ENCODE measurements at regions not wholly inside any gene's neighbourhood (a gene's known extent, or its start where the extent isn't known, plus 50 kb on each side); places are given as distances from the start of the nearest gene placed in this dataset.

DNA sequence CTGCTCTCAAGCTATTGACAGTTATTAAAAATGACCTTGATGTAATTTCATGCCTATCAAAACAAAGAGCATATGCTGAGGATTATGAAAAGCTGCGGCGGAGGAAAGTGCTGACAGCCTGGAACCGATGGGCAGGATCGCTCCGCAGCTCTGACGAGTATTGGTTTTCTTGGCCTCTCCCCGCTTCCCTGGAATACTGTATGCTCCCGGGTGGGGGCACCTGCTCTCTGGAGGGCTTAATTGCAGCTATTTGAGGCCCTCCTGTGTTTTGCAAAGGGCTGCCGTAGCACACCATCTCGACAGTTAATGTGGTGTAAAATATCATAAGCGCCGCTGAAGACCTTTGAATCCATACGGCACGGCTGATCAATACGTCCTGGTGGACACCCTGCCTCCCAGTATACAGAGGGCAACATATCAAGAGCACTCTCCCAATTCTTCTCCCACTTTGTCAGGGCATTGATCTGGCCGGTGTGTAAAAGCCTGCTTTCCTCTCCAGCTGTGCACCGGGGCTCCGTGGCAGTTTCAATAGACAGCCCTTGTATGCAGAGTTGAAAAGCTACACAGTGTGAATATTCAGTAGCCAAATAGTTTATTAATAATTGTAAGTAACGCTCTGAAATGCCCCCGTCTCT, 662.4 kb downstream of the GALR1 start:
- no peak for DNase-seq (ENCODE audit: low read depth)

GRCh38 chr18:77918730-77919129, 669.1 kb downstream of the GALR1 start:
- DNase-seq (ENCODE audit: low read depth), result no peak

- no peak for DNase-seq (ENCODE audit: low read depth)
Observed at GRCh38 chr18:77919923-77920322, 670.3 kb downstream of the GALR1 start.

GRCh38 chr18:77935342-77935741, 685.7 kb downstream of the GALR1 start:
- DNase-seq (ENCODE audit: low read depth), result no peak

DNA sequence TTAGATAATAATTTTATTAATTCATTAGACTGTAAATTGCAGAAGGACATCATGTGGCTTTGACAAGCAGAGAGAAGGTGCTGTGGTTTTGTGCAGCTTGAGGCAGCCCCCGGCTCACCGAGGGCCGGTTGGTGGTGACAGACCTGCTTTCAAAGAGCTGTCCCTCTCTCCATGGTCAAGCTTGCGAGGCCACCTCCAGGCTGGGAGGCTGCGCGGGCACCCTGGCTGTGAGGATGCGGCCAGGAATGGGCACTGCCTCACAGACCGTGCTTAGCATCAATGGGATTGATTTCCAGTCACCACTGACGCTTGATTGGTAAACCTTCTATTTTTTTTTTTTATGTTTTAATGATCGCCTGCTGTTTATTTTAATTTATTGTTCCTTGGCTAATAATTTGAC, 690.9 kb downstream of the GALR1 start:
- DNase-seq (ENCODE audit: low read depth), result no peak

DNA sequence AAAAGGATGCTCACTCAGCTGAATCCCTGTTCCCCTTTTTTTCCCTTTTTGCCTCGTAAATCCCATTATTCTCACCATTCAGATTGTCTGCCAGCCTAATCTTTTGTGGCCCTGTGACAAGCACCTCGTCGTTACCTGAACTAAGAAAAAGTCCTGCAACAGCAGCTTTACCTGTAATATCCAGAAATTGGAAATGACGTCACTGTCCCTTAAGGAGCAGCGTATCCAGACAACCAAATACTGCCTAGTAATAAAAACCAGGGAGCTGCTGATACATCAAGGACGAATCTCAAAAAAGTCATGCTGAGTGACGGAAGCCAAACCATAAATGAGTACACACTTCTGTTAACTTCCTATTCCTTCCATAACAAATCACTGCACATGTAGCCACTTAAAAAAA, 694.9 kb downstream of the GALR1 start:
- no peak for DNase-seq (ENCODE audit: low read depth)

DNA sequence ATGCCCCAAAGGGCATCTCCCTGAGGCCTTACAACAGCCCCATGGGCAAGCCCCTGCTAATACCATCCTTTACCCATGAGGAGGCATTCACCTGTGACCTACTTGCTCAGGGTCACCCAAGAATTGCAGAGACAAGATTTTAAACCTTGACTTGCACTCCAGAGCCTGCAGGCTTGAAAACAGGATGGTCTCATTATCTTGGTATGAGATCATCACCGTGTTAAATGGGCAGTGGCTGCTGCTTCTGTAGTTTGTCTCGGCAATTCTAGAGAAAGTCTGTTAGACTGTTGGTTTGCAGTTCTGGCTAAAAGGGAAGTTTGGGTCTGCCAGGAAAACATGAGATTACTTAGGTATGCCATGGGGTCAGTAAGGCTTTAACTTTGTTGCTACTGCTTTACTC, 698.9 kb downstream of the GALR1 start:
- no peak for DNase-seq (ENCODE audit: low read depth)

GRCh38 chr18:77949355-77949973, 699.8 kb downstream of the GALR1 start:
- DNase-seq (ENCODE audit: low read depth), result no peak

DNA sequence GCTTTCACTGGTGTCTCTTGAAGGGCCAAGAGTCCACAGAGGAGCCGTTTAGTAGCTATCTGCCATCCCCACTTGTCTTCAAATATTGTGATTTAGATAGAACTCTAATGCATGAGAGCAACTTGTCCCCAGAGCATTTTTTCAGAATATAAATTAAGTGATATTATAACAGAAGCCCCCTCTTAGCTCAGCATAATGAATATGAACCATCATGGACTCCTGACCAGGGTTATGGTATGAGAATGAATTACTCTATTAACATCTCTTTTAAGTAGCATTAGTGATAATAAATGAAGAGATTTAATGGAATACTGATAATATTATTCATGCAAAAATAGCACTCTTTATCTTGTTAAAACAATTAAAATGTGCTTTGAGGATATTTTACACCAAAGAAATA, 709.6 kb downstream of the GALR1 start:
- no peak for DNase-seq (ENCODE audit: low read depth)

- DNase-seq (ENCODE audit: low read depth), result no peak
Observed at GRCh38 chr18:77960791-77961410, 711.3 kb downstream of the GALR1 start.

DNA sequence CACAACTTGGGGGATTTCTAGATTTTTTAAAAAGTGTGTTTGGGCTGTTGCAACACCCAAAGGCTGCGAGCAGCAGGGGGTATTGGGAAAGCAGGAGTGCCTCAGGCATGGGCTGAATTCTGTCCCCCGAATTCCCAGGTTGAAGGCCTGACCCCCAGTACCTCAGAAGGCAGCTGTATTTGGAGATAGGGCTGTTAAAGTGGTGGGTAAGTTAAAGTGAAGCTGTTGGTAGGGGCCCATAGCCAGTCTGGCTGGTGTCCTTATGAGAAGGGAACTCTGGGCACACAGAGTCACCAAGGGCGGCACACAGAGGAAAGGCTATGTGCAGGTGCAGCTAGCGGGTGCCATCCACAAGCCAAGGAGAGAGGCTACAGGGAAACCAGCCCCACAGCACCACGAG, 717.4 kb downstream of the GALR1 start:
- DNase-seq (ENCODE audit: low read depth), result no peak

GRCh38 chr18:77967791-77968190, 718.1 kb downstream of the GALR1 start:
- no peak for DNase-seq (ENCODE audit: low read depth)

- DNase-seq (ENCODE audit: low read depth), result no peak
Observed at GRCh38 chr18:77969972-77970371, 720.3 kb downstream of the GALR1 start.

- DNase-seq (ENCODE audit: low read depth), result no peak
Observed at GRCh38 chr18:77970814-77971213, 721.2 kb downstream of the GALR1 start.

DNA sequence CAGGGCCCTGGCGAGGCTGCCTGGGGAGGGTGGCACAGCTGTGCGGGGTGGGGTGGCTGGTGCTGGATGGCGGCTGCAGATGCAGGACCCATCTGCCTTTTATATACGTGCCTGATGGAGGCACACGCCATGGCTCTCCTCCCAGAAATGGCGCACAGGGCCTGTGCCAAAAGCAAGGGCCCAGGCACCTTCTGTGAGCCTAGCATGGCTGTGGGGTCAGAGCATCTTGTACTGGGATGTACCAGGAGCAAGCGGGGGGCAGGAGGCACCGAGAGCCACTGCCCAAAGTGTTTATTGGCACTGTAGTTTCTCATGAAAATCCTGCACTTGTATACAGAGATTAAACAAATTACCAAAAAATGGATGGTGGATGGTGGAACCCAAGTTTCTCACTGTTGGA, 724.1 kb downstream of the GALR1 start:
- no peak for DNase-seq (ENCODE audit: low read depth)

DNA sequence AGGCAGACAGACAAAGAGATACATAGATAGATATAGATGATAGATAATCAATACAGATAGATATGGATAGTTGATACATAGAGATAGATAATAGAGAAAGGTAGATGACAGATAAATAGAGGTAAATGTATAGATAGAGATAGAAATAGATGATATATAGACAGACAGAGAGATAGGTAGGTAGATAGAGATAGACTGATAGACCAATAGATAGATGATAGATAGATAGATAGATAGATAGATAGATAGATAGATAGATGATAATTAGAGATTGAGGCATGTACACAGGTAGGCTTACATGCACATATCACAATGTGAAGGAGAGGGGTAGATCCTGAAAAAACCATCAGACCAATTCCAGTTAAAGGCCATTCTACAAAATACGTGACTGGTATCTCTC, 724.7 kb downstream of the GALR1 start:
- no peak for DNase-seq (ENCODE audit: low read depth)

DNA sequence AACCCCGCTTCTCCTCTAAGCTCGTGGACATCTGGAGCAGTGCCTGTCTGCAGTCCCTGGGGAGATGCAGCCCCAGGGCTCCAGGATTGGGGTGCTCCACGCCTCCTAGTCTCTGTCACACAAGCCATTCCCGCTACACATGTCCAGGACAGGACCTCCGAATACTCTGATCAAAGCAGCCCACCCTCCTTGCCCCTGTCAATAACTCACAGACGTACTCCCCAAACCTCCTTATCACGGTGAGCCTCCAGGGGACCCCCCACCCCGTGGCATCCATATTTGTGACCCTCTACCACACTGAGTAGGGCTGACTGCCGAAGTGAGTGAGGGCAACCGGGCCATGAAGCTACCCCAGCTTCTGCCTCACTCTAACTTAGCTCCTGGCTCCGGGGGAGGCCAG, 727.7 kb downstream of the GALR1 start:
- DNase-seq (ENCODE audit: low read depth), result no peak

DNA sequence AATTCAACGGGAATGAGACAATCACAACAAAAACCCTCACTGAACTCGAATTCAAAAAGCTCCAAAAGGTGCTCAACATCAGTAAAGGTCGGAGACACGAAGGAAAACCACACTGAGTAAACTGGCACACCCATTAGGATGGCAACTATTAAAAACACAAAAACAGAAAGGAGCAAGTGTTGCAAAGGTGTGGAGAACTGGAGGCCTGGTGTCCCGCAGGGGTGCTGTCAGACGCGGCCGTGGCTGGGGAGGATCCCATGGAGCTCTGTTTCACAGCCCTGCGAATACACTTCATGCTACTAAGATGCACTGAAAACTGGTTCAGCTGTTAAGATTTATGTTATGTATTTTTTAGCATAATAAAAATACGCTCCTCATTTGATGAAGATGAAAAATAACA, 730.6 kb downstream of the GALR1 start:
- DNase-seq (ENCODE audit: low read depth), result no peak

DNA sequence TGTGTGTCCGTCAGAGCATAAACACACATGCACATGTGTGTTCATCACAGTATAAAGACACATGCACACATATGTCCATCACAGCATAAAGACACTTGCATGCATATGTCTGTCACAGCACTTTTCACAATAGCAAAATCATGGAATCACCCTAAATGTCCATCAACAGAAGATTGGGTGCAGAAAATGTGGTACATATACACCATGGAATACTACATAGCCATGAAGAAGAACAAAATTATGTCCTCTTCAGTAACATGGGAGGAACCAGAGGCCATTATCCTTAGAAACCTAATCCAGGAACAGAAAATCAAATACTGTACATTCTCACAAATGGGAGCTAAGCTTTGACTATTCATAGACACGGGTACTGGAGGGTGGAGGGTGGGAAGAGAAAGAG, 732.2 kb downstream of the GALR1 start:
- DNase-seq (ENCODE audit: low read depth), result no peak

DNA sequence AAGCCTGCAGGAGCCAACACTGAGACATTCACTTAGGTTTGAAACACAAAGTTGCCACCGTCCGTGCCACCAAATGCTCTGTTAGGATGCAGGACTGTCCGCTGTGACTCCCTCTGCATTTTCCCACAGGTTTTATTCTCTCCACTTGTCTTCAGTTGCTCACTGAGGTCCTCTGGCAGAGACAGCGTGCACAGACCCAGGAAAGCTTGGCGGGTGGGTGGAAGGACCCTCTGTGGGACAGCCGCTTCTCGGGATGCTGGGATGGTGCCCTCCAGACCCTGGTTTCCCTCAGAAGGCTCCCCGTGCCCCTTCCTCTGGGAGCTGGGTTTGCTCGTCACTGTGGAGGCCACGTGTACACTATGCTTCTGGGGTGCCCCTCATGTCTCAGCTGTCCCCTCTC, 733.6 kb downstream of the GALR1 start:
- DNase-seq (ENCODE audit: low read depth), result no peak

DNA sequence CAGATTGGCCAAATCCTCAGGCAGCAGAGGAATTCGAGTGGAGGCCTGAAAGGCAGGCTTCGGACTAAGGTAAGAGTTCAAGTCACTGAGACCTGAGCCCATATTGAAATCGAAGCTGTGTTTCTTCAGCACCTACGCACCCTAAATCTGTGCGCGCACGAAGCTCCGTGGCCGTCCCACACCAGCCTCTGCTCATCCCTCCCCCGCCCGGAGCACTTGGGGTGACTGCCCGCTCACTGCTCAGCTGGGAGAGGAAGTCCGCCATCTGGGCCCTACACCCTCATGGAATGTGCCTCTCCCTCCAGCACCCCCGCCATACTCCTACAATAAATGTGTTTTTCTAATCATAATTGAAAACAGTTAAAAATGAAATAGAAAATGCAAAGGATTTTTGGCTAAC, 734.5 kb downstream of the GALR1 start:
- no peak for DNase-seq (ENCODE audit: low read depth)

DNA sequence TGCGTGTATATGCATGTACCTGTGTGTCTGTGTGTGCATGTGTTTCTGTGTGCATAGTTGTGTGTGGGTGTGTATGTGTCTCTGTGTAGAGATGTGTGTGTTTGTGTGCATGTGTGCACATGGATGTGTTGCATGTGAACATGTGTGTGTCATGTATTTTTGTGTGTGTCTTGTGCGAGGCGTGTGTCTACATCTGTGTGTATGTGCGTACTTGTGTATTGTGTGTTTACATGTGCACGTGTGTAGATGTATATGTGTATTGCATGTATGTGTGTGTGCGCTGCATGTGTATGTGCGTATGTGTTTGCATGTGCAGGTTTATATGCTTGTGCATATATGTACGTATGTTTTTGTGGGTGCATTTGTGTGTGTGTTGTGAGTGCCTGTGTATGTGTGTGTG, 735.2 kb downstream of the GALR1 start:
- DNase-seq (ENCODE audit: low read depth), result no peak

GRCh38 chr18:77985526-77986281, 736.1 kb downstream of the GALR1 start:
- no peak for DNase-seq (ENCODE audit: low read depth)
